Panc1 (cell line): ENCODE measurements at regions not wholly inside any gene's neighbourhood (a gene's known extent, or its start where the extent isn't known, plus 50 kb on each side); places are given as distances from the start of the nearest gene placed in this dataset.

Source experiments
- ATAC-seq: fragments of 200-7000 bp; cut with Tn5 transposase; 2 replicates; pipeline ENCODE4 v1.9.1; 2020; ENCODE audit warnings: mild to moderate bottlenecking, moderate library complexity
- BruUV-seq: library from RNA; stranded (reverse); fragments of 400-500 nt; replicated peaks from 2 replicates; lab custom pipeline; 2021; lab: Mats Ljungman, UMichigan
- CTCF ChIA-PET: fragments of 300-600 bp; sonication (Branson Sonifier 250); formaldehyde crosslinking; loops from one replicate; lab custom pipeline; 2022; ENCODE audit warnings: antibody characterized with exemption; lab: Charles Lee
- POLR2A ChIA-PET: fragments of 300-600 bp; sonication (Branson Sonifier 250); formaldehyde crosslinking; loops from one replicate; lab custom pipeline; 2022; ENCODE audit warnings: antibody characterized with exemption; lab: Charles Lee
- DNase-seq: peaks from one replicate; pipeline ENCODE4 v3.0.0-alpha.2; 2010; ENCODE audit warnings: low read depth, low spot score
- H3K27ac ChIP-seq: 2 replicates; pipeline ENCODE4 v1.5.1; 2011; ENCODE audit warnings: mild to moderate bottlenecking, low read length, inconsistent platforms
- H3K27me3 ChIP-seq: fragments of 200-500 bp; sonication (Bioruptor generic); 2 replicates; pipeline ENCODE4 v1.6.0; 2014; ENCODE audit warnings: low read length, inconsistent platforms; ENCODE audit not compliant: control insufficient read depth, insufficient read depth
- H3K36me3 ChIP-seq: fragments of 200-500 bp; sonication (Bioruptor generic); 2 replicates; pipeline ENCODE4 v1.5.1; 2014; ENCODE audit warnings: inconsistent platforms, mild to moderate bottlenecking, low read length, moderate library complexity; ENCODE audit not compliant: control insufficient read depth, insufficient read depth
- H3K4me1 ChIP-seq: 2 replicates; pipeline ENCODE4 v1.5.1; 2011; ENCODE audit warnings: inconsistent platforms, mild to moderate bottlenecking, low read length, moderate library complexity; ENCODE audit not compliant: control insufficient read depth, insufficient read depth
- H3K4me3 ChIP-seq, 2 experiments: 2 replicates each; pipeline ENCODE4 v1.5.1; 2011 to 2012; ENCODE audit warnings: low read depth in 2 of 2, low read length in 2 of 2, mild to moderate bottlenecking in 2 of 2, inconsistent platforms in 1 of 2, moderate library complexity in 1 of 2
- H3K9me3 ChIP-seq: fragments of 200-500 bp; sonication (Bioruptor generic); 2 replicates; pipeline ENCODE4 v1.5.1; 2014; ENCODE audit warnings: low read depth, mild to moderate bottlenecking, inconsistent platforms, low read length, moderate library complexity; ENCODE audit not compliant: control insufficient read depth, insufficient read depth
- POLR2AphosphoS5 ChIP-seq: IDR thresholded peaks from 2 replicates; pipeline ENCODE4 v1.6.1; 2012; ENCODE audit warnings: mild to moderate bottlenecking, low read depth, low read length, moderate library complexity
- SIN3A ChIP-seq: IDR thresholded peaks from 2 replicates; pipeline ENCODE4 v1.6.1; 2012; ENCODE audit warnings: low read depth, mild to moderate bottlenecking, low read length, moderate library complexity, borderline replicate concordance; ENCODE audit not compliant: insufficient read depth
- TCF7L2 ChIP-seq: IDR thresholded peaks from 2 replicates; pipeline ENCODE4 v1.6.1; 2011; ENCODE audit warnings: mild to moderate bottlenecking, low read depth, low read length, inconsistent platforms
- in situ Hi-C: cut with HindIII; loops from 2 replicates; pipeline ENCODE4 v1.10.0; 2016; ENCODE audit warnings: low sequenced_read_pairs, low pct_unique_long_range_greater_than_20kb
- intact Hi-C: fragments of 100-400 bp; cut with micrococcal nuclease; formaldehyde crosslinking; loops from one replicate; pipeline ENCODE4 v1.10.0; 2022; ENCODE audit not compliant: unreplicated experiment
- TF ChIP-seq, protein P1 (sequence below), 2 experiments: IDR thresholded peaks; 2 replicates each; pipeline ENCODE4 v1.6.1; 2011 to 2012; ENCODE audit warnings: low read depth in 2 of 2, control low read depth in 1 of 2, low read length in 1 of 2, mild to moderate bottlenecking in 1 of 2, moderate library complexity in 1 of 2; ENCODE audit not compliant: insufficient read depth in 1 of 2
- TF ChIP-seq, protein P2 (sequence below): fragments of 450-650 bp; IDR thresholded peaks from 2 replicates; pipeline ENCODE4 v1.5.1; 2017; ENCODE audit warnings: mild to moderate bottlenecking

DNA sequence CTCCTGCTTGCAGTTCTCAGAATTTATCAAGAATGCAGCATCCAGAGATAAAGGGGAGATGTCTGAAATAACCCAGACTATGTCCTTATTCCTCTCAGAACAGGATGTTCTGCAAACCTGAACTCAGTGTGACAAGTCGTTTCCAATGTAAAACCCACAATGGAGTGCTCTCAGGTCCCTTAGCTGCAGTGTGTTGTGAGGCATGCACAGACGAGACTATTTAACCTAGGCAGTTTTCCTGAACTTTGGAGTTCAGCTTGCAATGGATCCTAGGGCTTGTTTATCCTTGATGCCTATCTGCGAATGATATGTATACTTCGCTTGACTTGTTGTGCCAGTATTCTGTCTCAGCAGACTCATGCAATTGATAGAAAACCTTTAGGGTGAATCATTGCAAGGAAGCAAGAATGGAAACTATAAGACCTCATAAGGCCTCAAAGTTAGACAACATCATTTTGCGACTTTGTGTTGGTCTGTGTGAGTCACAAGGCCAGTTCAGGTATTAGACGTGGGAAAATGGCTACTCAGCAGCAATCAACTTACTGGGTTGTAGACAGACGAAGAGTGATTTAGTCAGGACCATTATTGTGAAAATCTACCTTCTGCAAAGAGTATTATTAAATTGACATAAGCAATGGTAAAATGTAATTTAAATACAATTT, 2439.9 kb upstream of the PCDH20 start:
- Histone ChIP-seq H3K4me3 (no peak overlapping the region), H3K4me1 (no peaks in the 10 kb centered on the region), H3K36me3 (no peaks in the 10 kb centered on the region), H3K27ac (no peak overlapping the region), H3K27me3 (no peaks in the 10 kb centered on the region), H3K9me3 (no peaks in the 10 kb centered on the region)
- intact Hi-C loops: no loop called here
- in situ Hi-C loops: no loop called here
- no peak for ATAC-seq
- ChIA-PET CTCF (no interaction called here), POLR2A (no interaction called here)
- DNase-seq: no peak
- TF ChIP-seq SIN3A: no peak
- TF ChIP-seq, protein P1, sequence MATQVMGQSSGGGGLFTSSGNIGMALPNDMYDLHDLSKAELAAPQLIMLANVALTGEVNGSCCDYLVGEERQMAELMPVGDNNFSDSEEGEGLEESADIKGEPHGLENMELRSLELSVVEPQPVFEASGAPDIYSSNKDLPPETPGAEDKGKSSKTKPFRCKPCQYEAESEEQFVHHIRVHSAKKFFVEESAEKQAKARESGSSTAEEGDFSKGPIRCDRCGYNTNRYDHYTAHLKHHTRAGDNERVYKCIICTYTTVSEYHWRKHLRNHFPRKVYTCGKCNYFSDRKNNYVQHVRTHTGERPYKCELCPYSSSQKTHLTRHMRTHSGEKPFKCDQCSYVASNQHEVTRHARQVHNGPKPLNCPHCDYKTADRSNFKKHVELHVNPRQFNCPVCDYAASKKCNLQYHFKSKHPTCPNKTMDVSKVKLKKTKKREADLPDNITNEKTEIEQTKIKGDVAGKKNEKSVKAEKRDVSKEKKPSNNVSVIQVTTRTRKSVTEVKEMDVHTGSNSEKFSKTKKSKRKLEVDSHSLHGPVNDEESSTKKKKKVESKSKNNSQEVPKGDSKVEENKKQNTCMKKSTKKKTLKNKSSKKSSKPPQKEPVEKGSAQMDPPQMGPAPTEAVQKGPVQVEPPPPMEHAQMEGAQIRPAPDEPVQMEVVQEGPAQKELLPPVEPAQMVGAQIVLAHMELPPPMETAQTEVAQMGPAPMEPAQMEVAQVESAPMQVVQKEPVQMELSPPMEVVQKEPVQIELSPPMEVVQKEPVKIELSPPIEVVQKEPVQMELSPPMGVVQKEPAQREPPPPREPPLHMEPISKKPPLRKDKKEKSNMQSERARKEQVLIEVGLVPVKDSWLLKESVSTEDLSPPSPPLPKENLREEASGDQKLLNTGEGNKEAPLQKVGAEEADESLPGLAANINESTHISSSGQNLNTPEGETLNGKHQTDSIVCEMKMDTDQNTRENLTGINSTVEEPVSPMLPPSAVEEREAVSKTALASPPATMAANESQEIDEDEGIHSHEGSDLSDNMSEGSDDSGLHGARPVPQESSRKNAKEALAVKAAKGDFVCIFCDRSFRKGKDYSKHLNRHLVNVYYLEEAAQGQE (IDR thresholded peaks at IDR 0.05; ENCODE audit: insufficient read depth in 1 of 2, low read depth in 2 of 2, low read length in 1 of 2): no peak
- TF ChIP-seq, protein P2, sequence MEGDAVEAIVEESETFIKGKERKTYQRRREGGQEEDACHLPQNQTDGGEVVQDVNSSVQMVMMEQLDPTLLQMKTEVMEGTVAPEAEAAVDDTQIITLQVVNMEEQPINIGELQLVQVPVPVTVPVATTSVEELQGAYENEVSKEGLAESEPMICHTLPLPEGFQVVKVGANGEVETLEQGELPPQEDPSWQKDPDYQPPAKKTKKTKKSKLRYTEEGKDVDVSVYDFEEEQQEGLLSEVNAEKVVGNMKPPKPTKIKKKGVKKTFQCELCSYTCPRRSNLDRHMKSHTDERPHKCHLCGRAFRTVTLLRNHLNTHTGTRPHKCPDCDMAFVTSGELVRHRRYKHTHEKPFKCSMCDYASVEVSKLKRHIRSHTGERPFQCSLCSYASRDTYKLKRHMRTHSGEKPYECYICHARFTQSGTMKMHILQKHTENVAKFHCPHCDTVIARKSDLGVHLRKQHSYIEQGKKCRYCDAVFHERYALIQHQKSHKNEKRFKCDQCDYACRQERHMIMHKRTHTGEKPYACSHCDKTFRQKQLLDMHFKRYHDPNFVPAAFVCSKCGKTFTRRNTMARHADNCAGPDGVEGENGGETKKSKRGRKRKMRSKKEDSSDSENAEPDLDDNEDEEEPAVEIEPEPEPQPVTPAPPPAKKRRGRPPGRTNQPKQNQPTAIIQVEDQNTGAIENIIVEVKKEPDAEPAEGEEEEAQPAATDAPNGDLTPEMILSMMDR: no peak
- no peak for TF ChIP-seq POLR2AphosphoS5
- TF ChIP-seq TCF7L2: no peak
- BruUV-seq: no TSS peak

DNA sequence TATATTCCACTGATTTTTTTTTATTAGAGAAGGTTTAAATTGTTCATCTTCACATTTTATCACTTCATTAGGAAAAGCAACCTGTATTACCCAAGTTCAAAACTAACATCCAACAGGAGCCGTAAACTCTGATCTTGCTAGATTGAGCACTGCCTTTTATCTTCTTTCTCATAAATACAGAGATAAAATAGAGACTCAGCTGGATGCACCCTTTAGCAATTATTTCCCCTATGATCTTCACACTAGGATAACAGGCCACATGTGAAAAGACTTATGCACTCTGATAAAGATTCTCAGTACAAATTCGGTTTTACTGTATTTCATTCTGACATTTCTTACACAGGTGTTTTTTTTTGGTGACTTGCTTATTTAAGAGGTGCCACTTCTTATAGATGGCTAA, 2438.2 kb upstream of the PCDH20 start:
- intact Hi-C loops: no loop called here
- H3K36me3 ChIP-seq: no peaks in the 10 kb centered on the region
- no TSS peak for BruUV-seq
- CTCF ChIA-PET: no interaction called here
- no peaks in the 10 kb centered on the region for H3K9me3 ChIP-seq
- POLR2A ChIA-PET: interaction anchor here (0.7 kb wide), 1 partner anchor 1580 kb away, joined by 3 read pairs; no protein-coding TSS in a partner anchor
- TF ChIP-seq TCF7L2 (no peak), SIN3A (no peak), POLR2AphosphoS5 (no peak)
- TF ChIP-seq, protein P1 (IDR thresholded peaks at IDR 0.05; ENCODE audit: insufficient read depth in 1 of 2, low read depth in 2 of 2, low read length in 1 of 2): no peak
- TF ChIP-seq, protein P2: no peak
- in situ Hi-C loops: no loop called here
- DNase-seq (no peak), ATAC-seq (no peak)
- no peak overlapping the region for H3K4me3 ChIP-seq
- H3K27ac ChIP-seq: no peak overlapping the region
- H3K27me3 ChIP-seq: no peaks in the 10 kb centered on the region
- no peaks in the 10 kb centered on the region for H3K4me1 ChIP-seq
